DOHH2 (cell line): ENCODE measurements at regions not wholly inside any gene's neighbourhood (a gene's known extent, or its start where the extent isn't known, plus 50 kb on each side); places are given as distances from the start of the nearest gene placed in this dataset.

Source experiments
- H3F3A ChIP-seq: fragments of 200-600 bp; sonication (generic), shearing (Covaris generic); 2 replicates; pipeline ENCODE4 v1.6.0; 2016; ENCODE audit warnings: antibody characterized with exemption, mild to moderate bottlenecking; ENCODE audit not compliant: control insufficient read depth, insufficient read depth
- H3K27ac ChIP-seq: fragments of 200-600 bp; sonication (generic); 2 replicates; pipeline ENCODE4 v1.5.1; 2014; ENCODE audit warnings: low read depth, mild to moderate bottlenecking, low read length, moderate library complexity
- H3K27me3 ChIP-seq: fragments of 200-600 bp; sonication (generic); 2 replicates; pipeline ENCODE4 v1.6.1; 2014; ENCODE audit warnings: mild to moderate bottlenecking, low read length, mixed read lengths; ENCODE audit not compliant: control insufficient read depth
- H3K36me3 ChIP-seq: fragments of 200-600 bp; sonication (generic); 2 replicates; pipeline ENCODE4 v1.6.1; 2014; ENCODE audit warnings: mild to moderate bottlenecking, low read length, moderate library complexity, mixed read lengths; ENCODE audit not compliant: control insufficient read depth
- H3K4me1 ChIP-seq: fragments of 200-600 bp; sonication (generic); 2 replicates; pipeline ENCODE4 v1.6.1; 2014; ENCODE audit warnings: mild to moderate bottlenecking, low read length, mixed read lengths; ENCODE audit not compliant: control insufficient read depth
- H3K4me2 ChIP-seq: fragments of 200-600 bp; sonication (generic); 2 replicates; pipeline ENCODE4 v1.6.0; 2014; ENCODE audit warnings: mild to moderate bottlenecking, low read length, moderate library complexity
- H3K4me3 ChIP-seq: fragments of 200-600 bp; sonication (generic); 2 replicates; pipeline ENCODE4 v1.5.1; 2014; ENCODE audit warnings: mild to moderate bottlenecking, low read length, mixed read lengths
- H3K79me2 ChIP-seq: fragments of 200-600 bp; sonication (generic); 2 replicates; pipeline ENCODE4 v1.6.1; 2014; ENCODE audit warnings: mild to moderate bottlenecking, low read length, mixed read lengths; ENCODE audit not compliant: control insufficient read depth
- H3K9me2 ChIP-seq: fragments of 200-600 bp; sonication (generic); replicated peaks from 2 replicates; pipeline ENCODE4 v1.6.1; 2014; ENCODE audit warnings: mild to moderate bottlenecking, low read length, mixed read lengths; ENCODE audit not compliant: control insufficient read depth
- H3K9me3 ChIP-seq: fragments of 200-600 bp; sonication (generic); 2 replicates; pipeline ENCODE4 v1.6.1; 2014; ENCODE audit warnings: antibody characterized with exemption, low read length, mixed read lengths; ENCODE audit not compliant: control insufficient read depth, insufficient read depth
- H4K20me1 ChIP-seq: fragments of 200-600 bp; sonication (generic); 2 replicates; pipeline ENCODE4 v1.6.0; 2014; ENCODE audit warnings: low read depth, mild to moderate bottlenecking, antibody characterized with exemption, low read length, moderate library complexity; ENCODE audit not compliant: control insufficient read depth, insufficient read depth
- CTCF ChIP-seq: fragments of 200-600 bp; sonication (generic); IDR thresholded peaks from one replicate; pipeline ENCODE4 v1.5.1; 2014; ENCODE audit warnings: antibody characterized with exemption, mild to moderate bottlenecking, low read depth, low read length; ENCODE audit not compliant: poor library complexity, severe bottlenecking
- EZH2phosphoT487 ChIP-seq: fragments of 200-600 bp; sonication (generic); IDR thresholded peaks from 2 replicates; pipeline ENCODE4 v1.6.1; 2017; ENCODE audit warnings: borderline replicate concordance, mild to moderate bottlenecking, antibody characterized with exemption, low read length, moderate library complexity, mixed read lengths

GRCh38 chrX:9370893-9371292 is 94.0 kb upstream of the TBL1X start:
- Histone ChIP-seq H3K27ac (no peak overlapping the region), H3K9me2 (no peaks in the 10 kb centered on the region), H3K79me2 (no peaks in the 10 kb centered on the region), H3K4me3 (no peak overlapping the region), H3K9me3 (no peaks in the 10 kb centered on the region), H3K27me3 (no peaks in the 10 kb centered on the region), H4K20me1 (no peaks in the 10 kb centered on the region), H3K4me1 (no peaks in the 10 kb centered on the region), H3F3A (no peaks in the 10 kb centered on the region), H3K36me3 (no peaks in the 10 kb centered on the region), H3K4me2 (no peak overlapping the region)
- no peak for TF ChIP-seq CTCF
- no peak for TF ChIP-seq EZH2phosphoT487

GRCh38 chrX:9372866-9373265 is 92.0 kb upstream of the TBL1X start:
- Histone ChIP-seq H4K20me1 (no peaks in the 10 kb centered on the region), H3K27ac (no peak overlapping the region), H3K4me3 (no peak overlapping the region), H3K4me2 (no peak overlapping the region), H3K79me2 (no peaks in the 10 kb centered on the region), H3K9me2 (no peaks in the 10 kb centered on the region), H3K36me3 (no peaks in the 10 kb centered on the region), H3K9me3 (no peaks in the 10 kb centered on the region), H3K4me1 (no peaks in the 10 kb centered on the region), H3K27me3 (no peaks in the 10 kb centered on the region), H3F3A (no peaks in the 10 kb centered on the region)
- TF ChIP-seq EZH2phosphoT487 (no peak), CTCF (no peak)

GRCh38 chrX:9373789-9374188 is 91.1 kb upstream of the TBL1X start:
- Histone ChIP-seq H3K4me2 (no peak overlapping the region), H3K27ac (no peak overlapping the region), H3K9me3 (no peaks in the 10 kb centered on the region), H3K27me3 (no peaks in the 10 kb centered on the region), H3K79me2 (no peaks in the 10 kb centered on the region), H3K9me2 (no peaks in the 10 kb centered on the region), H3K4me1 (no peaks in the 10 kb centered on the region), H3K4me3 (no peak overlapping the region), H3F3A (no peaks in the 10 kb centered on the region), H4K20me1 (no peaks in the 10 kb centered on the region), H3K36me3 (no peaks in the 10 kb centered on the region)
- TF ChIP-seq CTCF, result no peak
- no peak for TF ChIP-seq EZH2phosphoT487

- Histone ChIP-seq H4K20me1 (no peaks in the 10 kb centered on the region), H3F3A (no peaks in the 10 kb centered on the region), H3K27ac (no peak overlapping the region), H3K79me2 (no peaks in the 10 kb centered on the region), H3K4me3 (no peak overlapping the region), H3K9me3 (no peaks in the 10 kb centered on the region), H3K36me3 (no peaks in the 10 kb centered on the region), H3K9me2 (no peaks in the 10 kb centered on the region), H3K4me1 (no peaks in the 10 kb centered on the region), H3K27me3 (no peaks in the 10 kb centered on the region), H3K4me2 (no peak overlapping the region)
- TF ChIP-seq EZH2phosphoT487 (no peak), CTCF (no peak)
Measured at GRCh38 chrX:9374555-9374954, 90.3 kb upstream of the TBL1X start.
